NOMO-1 treated with DMSO at 0.1 percent for 48 hours (cell line): ENCODE measurements at regions not wholly inside any gene's neighbourhood (a gene's known extent, or its start where the extent isn't known, plus 50 kb on each side); places are given as distances from the start of the nearest gene placed in this dataset.

Source experiments
- DNase-seq: peaks from one replicate; lab custom pipeline; 2025; ENCODE audit not compliant: unreplicated experiment; lab: John Stamatoyannopoulos, UW

- DNase-seq, result no peak
Observed at GRCh38 chr15:96253006-96253747, 77.3 kb upstream of the NR2F2 start.

- DNase-seq, result no peak
Observed at GRCh38 chr15:96254173-96254572, 76.3 kb upstream of the NR2F2 start.

- DNase-seq, result no peak
Observed at GRCh38 chr15:96255599-96255998, 74.9 kb upstream of the NR2F2 start.

GRCh38 chr15:96261575-96262034 lies 68.9 kb upstream of the NR2F2 start:
- no peak for DNase-seq

GRCh38 chr15:96262097-96262496 lies 68.4 kb upstream of the NR2F2 start:
- no peak for DNase-seq

GRCh38 chr15:96262549-96263489 lies 67.7 kb upstream of the NR2F2 start:
- no peak for DNase-seq

- DNase-seq, result no peak
Observed at GRCh38 chr15:96264351-96264798, 66.1 kb upstream of the NR2F2 start.

- DNase-seq, result no peak
Observed at GRCh38 chr15:96264801-96265515, 65.5 kb upstream of the NR2F2 start.

GRCh38 chr15:96266456-96266855 lies 64.0 kb upstream of the NR2F2 start:
- no peak for DNase-seq

- DNase-seq, result no peak
Observed at GRCh38 chr15:96267463-96267862, 63.0 kb upstream of the NR2F2 start.

GRCh38 chr15:96268442-96269204 lies 61.9 kb upstream of the NR2F2 start:
- DNase-seq, result no peak

GRCh38 chr15:96270581-96271172 lies 59.8 kb upstream of the NR2F2 start:
- DNase-seq, result no peak

GRCh38 chr15:96272427-96272826 lies 58.1 kb upstream of the NR2F2 start:
- DNase-seq, result no peak

GRCh38 chr15:96273317-96274086 lies 57.0 kb upstream of the NR2F2 start:
- no peak for DNase-seq

- DNase-seq, result no peak
Observed at GRCh38 chr15:96274087-96274440, 56.4 kb upstream of the NR2F2 start.

- DNase-seq, result no peak
Observed at GRCh38 chr15:96274698-96275097, 55.8 kb upstream of the NR2F2 start.

GRCh38 chr15:96276438-96277210 lies 53.9 kb upstream of the NR2F2 start:
- DNase-seq, result no peak
